Activated naive CD4-positive, alpha-beta T cell treated with anti-CD3 and anti-CD28 coated beads, Interleukin-2, amount 10 ng/mL, durations not matched to agents 7 days and 5 days (primary cell): ENCODE measurements at regions not wholly inside any gene's neighbourhood (a gene's known extent, or its start where the extent isn't known, plus 50 kb on each side); places are given as distances from the start of the nearest gene placed in this dataset.
"Not testable (repeated sequence)": the region's sequence is repeated elsewhere in the genome, so short reads cannot be mapped to it uniquely, and the experiment has no call there.

Experiments used
- CTCF ChIA-PET: fragments of 350-600 bp; sonication (Branson Sonifier 250); formaldehyde crosslinking; loops from one replicate; lab custom pipeline; 2021; ENCODE audit warnings: antibody characterized with exemption; lab: Charles Lee
- DNase-seq: peaks from one replicate; pipeline ENCODE4 v3.0.0-alpha.2; 2020
- H3K27ac Mint-ChIP-seq: one replicate; pipeline ENCODE4 v1.8.0; 2021; ENCODE audit warnings: mild to moderate bottlenecking, moderate library complexity, mixed read lengths
- H3K27me3 Mint-ChIP-seq: one replicate; pipeline ENCODE4 v1.8.0; 2021; ENCODE audit warnings: mild to moderate bottlenecking, mixed read lengths
- H3K36me3 Mint-ChIP-seq: one replicate; pipeline ENCODE4 v1.8.0; 2021; ENCODE audit warnings: mixed read lengths
- H3K4me1 Mint-ChIP-seq: one replicate; pipeline ENCODE4 v1.8.0; 2021; ENCODE audit warnings: mixed read lengths
- H3K4me3 Mint-ChIP-seq: one replicate; pipeline ENCODE4 v1.8.0; 2021; ENCODE audit warnings: mild to moderate bottlenecking, moderate library complexity, mixed read lengths
- H3K9me3 Mint-ChIP-seq: one replicate; pipeline ENCODE4 v1.8.0; 2021; ENCODE audit warnings: mixed read lengths

DNA sequence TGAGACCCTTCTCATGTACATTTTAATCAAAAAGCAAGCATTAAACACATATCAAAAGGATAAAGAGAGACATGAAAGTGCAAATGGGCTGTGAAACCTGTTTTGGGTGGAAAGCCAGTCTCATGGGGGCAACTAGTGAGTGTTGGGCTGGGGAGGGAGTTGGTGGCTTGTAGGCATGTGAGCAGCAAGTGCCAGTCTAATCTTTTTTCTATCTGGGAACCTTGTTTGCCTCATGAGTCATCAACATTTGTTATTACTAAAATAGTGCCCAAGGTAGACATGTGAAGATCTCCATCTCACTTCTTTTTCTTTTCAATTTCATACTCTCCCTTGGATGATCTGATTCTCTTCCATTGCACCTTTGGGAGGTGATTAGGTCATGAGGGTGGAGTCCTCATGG lies 613.9 kb upstream of the GYPC start:
- H3K36me3 Mint-ChIP-seq: no peaks in the 10 kb centered on the region
- H3K4me1 Mint-ChIP-seq: no peaks in the 10 kb centered on the region
- no peak overlapping the region for H3K27ac Mint-ChIP-seq
- CTCF ChIA-PET: no interaction called here
- H3K27me3 Mint-ChIP-seq: no peaks in the 10 kb centered on the region
- no peak overlapping the region for H3K4me3 Mint-ChIP-seq
- no peaks in the 10 kb centered on the region for H3K9me3 Mint-ChIP-seq
- no peak for DNase-seq

DNA sequence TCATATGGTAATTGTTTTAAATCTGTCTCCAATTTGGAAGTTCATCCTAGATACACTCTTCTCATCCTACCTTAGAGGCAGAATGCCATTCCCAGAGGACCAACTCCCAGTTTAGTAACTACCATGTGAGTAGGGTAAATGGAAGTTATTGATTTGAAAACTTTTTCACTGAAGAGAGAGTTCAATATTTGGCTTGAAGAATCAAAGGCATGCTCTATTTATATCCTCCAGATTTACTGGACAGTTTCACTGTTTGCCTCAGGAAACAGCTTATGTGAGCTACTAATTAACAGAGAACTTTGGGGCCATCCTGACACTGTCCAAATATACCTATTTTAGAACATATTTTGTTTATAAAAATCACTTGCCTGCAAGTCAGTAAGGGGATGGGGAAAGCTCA lies 607.2 kb upstream of the GYPC start:
- Mint-ChIP-seq H3K36me3 (no peaks in the 10 kb centered on the region), H3K4me3 (no peak overlapping the region), H3K27me3 (no peaks in the 10 kb centered on the region), H3K27ac (no peak overlapping the region), H3K4me1 (no peaks in the 10 kb centered on the region), H3K9me3 (peaks cover 3% of the 10 kb centered on the region)
- DNase-seq: no peak
- CTCF ChIA-PET: no interaction called here

DNA sequence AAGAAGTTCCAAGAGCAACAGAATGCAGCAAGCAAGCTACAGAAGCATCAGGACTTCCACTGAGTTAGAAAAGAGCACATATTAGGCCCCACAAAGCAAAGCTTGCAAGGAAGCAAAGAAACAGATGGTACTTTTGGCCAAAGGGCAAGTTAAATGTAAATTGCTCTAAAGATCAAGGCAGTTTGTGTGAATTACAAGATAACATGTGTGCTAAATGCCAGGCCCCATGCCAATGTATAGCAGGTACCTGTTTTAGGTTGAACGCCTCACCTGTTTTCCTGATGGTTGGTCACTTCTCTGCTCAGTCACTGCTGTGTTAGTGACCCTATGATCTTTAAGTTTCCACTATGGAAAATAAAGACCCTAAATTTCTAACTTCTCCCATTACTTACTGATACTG lies 606.5 kb upstream of the GYPC start:
- H3K9me3 Mint-ChIP-seq: peaks cover 3% of the 10 kb centered on the region
- no peaks in the 10 kb centered on the region for H3K36me3 Mint-ChIP-seq
- H3K27ac Mint-ChIP-seq: no peak overlapping the region
- CTCF ChIA-PET: no interaction called here
- H3K27me3 Mint-ChIP-seq: no peaks in the 10 kb centered on the region
- H3K4me3 Mint-ChIP-seq: no peak overlapping the region
- H3K4me1 Mint-ChIP-seq: no peaks in the 10 kb centered on the region
- no peak for DNase-seq

DNA sequence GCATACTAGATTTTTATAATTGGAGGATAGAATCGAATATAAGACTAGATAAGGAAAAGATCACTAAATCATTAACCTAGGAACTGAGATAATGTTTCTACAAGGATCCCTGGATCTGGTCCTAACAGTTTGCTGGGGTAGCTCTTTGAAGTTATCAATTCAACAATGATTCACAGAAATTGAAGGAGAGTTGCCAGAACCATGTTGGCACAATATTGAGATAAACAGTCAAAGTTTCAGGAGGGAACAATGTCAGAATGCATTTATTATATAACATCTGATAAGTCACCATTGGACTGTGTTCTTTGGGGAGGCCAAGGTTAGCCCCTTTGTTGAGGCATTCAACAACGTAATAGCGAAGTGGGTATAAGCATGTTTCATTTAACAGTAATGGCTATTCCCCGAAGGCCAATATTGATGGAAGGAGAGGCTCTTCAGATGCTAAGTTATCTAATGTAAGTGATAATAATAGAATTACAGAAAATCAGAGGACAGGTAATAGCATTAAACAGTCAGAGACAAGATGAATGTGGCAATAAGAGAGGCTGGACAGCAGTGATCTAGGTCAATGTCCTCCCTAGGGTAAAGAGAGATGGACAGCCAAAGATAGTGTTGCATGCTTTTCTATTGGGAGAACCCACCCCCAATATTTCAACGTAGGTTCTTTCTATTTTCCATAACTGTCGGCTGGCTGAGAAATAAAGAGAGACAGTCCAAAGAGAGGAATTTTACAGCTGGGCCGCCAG lies 604.8 kb upstream of the GYPC start:
- no peak overlapping the region for H3K4me3 Mint-ChIP-seq
- H3K9me3 Mint-ChIP-seq: peaks cover 3% of the 10 kb centered on the region
- DNase-seq: no peak
- H3K27me3 Mint-ChIP-seq: no peaks in the 10 kb centered on the region
- CTCF ChIA-PET: no interaction called here
- H3K27ac Mint-ChIP-seq: no peak overlapping the region
- no peaks in the 10 kb centered on the region for H3K4me1 Mint-ChIP-seq
- no peaks in the 10 kb centered on the region for H3K36me3 Mint-ChIP-seq

DNA sequence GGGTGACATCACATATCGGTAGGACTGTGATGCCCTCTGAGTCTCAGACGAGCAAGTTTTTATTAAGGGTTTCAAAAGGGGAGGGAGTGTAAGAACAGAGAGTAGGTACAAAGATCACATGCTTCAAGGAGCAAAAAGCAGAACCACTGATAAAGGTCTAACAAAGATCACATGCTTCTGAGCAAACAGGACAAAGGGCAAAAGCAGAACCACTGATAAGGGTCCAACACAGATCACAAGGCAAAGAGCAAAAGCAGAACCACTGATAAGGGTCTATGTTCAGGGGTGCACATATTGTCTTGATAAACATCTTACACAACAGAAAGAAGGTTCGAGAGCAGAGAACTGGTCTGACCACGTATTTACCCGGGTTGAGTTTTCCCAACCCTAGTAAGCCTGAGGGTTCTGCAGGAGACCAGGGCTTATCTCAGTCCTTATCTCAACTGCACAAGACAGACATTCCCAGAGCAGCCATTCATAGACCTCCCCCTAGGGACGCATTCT lies 604.2 kb upstream of the GYPC start:
- DNase-seq, H3K27ac Mint-ChIP-seq, CTCF ChIA-PET, H3K9me3 Mint-ChIP-seq, H3K27me3 Mint-ChIP-seq, H3K4me3 Mint-ChIP-seq, H3K36me3 Mint-ChIP-seq, H3K4me1 Mint-ChIP-seq: not testable (repeated sequence)

- no peaks in the 10 kb centered on the region for H3K27me3 Mint-ChIP-seq
- H3K27ac Mint-ChIP-seq: no peak overlapping the region
- no peaks in the 10 kb centered on the region for H3K4me1 Mint-ChIP-seq
- no peak for DNase-seq
- no peak overlapping the region for H3K4me3 Mint-ChIP-seq
- peaks cover 30% of the 10 kb centered on the region for H3K9me3 Mint-ChIP-seq
- CTCF ChIA-PET: no interaction called here
- H3K36me3 Mint-ChIP-seq: no peaks in the 10 kb centered on the region
Observed at GRCh38 chr2:126059379-126059778, 596.6 kb upstream of the GYPC start.

- no peak overlapping the region for H3K4me3 Mint-ChIP-seq
- CTCF ChIA-PET: interaction anchor here (1.3 kb wide), 1 partner anchor 11 kb away, joined by 3 read pairs; no protein-coding TSS in a partner anchor
- H3K36me3 Mint-ChIP-seq: no peaks in the 10 kb centered on the region
- no peak overlapping the region for H3K27ac Mint-ChIP-seq
- no peaks in the 10 kb centered on the region for H3K4me1 Mint-ChIP-seq
- H3K9me3 Mint-ChIP-seq: no peaks in the 10 kb centered on the region
- H3K27me3 Mint-ChIP-seq: no peaks in the 10 kb centered on the region
- DNase-seq: no peak
Observed at GRCh38 chr2:126085011-126085795, 570.8 kb upstream of the GYPC start.

DNA sequence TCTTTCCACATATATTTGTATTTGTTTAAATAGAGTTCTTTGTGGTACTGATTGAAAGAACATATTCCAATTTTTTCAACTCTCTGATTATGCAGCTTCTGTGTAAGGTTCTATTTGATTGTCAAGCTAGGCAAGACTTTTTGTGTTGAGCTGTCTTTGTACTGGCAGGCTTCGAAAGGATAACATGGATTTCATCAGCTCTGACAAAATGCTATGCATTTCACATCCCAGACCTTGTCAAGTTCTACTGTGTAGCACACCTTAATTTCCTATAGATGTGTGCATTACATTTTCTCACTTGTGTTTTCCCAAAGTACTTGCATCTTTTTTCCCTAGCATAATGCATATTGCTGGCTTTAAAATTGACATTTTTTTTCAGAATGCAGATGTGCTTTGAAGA lies 555.0 kb upstream of the GYPC start:
- DNase-seq: no peak
- H3K4me1 Mint-ChIP-seq: no peaks in the 10 kb centered on the region
- H3K36me3 Mint-ChIP-seq: no peaks in the 10 kb centered on the region
- CTCF ChIA-PET: no interaction called here
- peaks cover 2% of the 10 kb centered on the region for H3K9me3 Mint-ChIP-seq
- no peak overlapping the region for H3K27ac Mint-ChIP-seq
- no peak overlapping the region for H3K4me3 Mint-ChIP-seq
- H3K27me3 Mint-ChIP-seq: no peaks in the 10 kb centered on the region

DNA sequence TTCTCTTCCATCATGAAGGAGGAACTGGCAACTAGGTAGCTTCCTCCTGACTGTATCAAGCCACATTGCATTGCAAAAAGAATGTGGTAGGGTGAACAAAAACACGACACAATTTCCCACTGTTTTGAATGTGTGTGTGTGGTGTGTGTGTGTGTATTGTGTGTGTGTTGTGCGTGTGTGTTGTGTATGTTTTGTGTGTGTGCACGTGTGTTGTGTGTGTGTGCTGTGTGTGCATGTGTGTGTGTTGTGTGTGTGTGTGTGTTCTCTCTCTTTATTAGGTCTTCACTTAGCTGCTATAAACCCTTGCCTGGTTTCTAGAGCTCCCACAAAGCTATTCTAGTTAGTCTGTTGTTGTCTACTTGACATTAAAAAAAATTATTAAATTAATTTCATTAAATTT lies 550.0 kb upstream of the GYPC start:
- no peaks in the 10 kb centered on the region for H3K36me3 Mint-ChIP-seq
- CTCF ChIA-PET: no interaction called here
- H3K4me1 Mint-ChIP-seq: no peaks in the 10 kb centered on the region
- no peak overlapping the region for H3K27ac Mint-ChIP-seq
- no peak overlapping the region for H3K4me3 Mint-ChIP-seq
- peaks cover 2% of the 10 kb centered on the region for H3K9me3 Mint-ChIP-seq
- no peaks in the 10 kb centered on the region for H3K27me3 Mint-ChIP-seq
- DNase-seq: no peak

DNA sequence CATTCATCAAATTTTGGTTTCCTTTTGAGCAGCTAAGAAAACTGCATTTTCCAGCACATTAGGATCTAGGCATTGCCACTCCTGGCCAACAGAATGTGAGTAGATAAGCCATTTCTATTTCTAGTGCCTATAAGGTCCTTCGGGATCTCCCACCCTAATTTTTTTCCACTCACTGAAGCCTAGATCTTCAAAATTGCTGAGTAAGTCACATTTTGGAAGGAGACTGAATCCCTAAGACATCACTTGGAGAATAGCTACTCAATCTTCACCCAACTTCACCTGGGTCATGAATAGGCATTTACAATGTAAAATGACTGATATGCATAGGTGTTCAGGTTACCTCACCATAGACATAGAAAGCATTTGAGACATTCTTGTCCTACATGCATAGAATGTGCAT lies 548.1 kb upstream of the GYPC start:
- CTCF ChIA-PET: no interaction called here

GRCh38 chr2:126115975-126116374 lies 540.0 kb upstream of the GYPC start:
- CTCF ChIA-PET: no interaction called here
- Mint-ChIP-seq H3K9me3 (no peaks in the 10 kb centered on the region), H3K4me3 (no peak overlapping the region), H3K4me1 (no peaks in the 10 kb centered on the region), H3K27me3 (no peaks in the 10 kb centered on the region), H3K36me3 (no peaks in the 10 kb centered on the region), H3K27ac (no peak overlapping the region)
- DNase-seq: no peak

More for the DNA sequence above, 548.1 kb upstream of the GYPC start:
- Mint-ChIP-seq H3K27ac (no peak overlapping the region), H3K27me3 (no peaks in the 10 kb centered on the region), H3K36me3 (no peaks in the 10 kb centered on the region), H3K9me3 (no peaks in the 10 kb centered on the region), H3K4me1 (no peaks in the 10 kb centered on the region), H3K4me3 (no peak overlapping the region)
- no peak for DNase-seq

GRCh38 chr2:126117886-126118285 lies 538.1 kb upstream of the GYPC start:
- DNase-seq: no peak
- Mint-ChIP-seq H3K4me1 (no peaks in the 10 kb centered on the region), H3K27ac (no peak overlapping the region), H3K36me3 (no peaks in the 10 kb centered on the region), H3K27me3 (no peaks in the 10 kb centered on the region), H3K9me3 (no peaks in the 10 kb centered on the region), H3K4me3 (no peak overlapping the region)
- CTCF ChIA-PET: no interaction called here

GRCh38 chr2:126145752-126146151 lies 510.2 kb upstream of the GYPC start:
- no peaks in the 10 kb centered on the region for H3K36me3 Mint-ChIP-seq
- H3K4me1 Mint-ChIP-seq: no peaks in the 10 kb centered on the region
- no peak overlapping the region for H3K27ac Mint-ChIP-seq
- DNase-seq: no peak
- no peaks in the 10 kb centered on the region for H3K27me3 Mint-ChIP-seq
- peaks cover under 1% of the 10 kb centered on the region for H3K9me3 Mint-ChIP-seq
- no peak overlapping the region for H3K4me3 Mint-ChIP-seq
- CTCF ChIA-PET: no interaction called here

- Mint-ChIP-seq H3K4me3 (no peak overlapping the region), H3K27me3 (no peaks in the 10 kb centered on the region), H3K4me1 (no peaks in the 10 kb centered on the region), H3K36me3 (no peaks in the 10 kb centered on the region), H3K27ac (no peak overlapping the region), H3K9me3 (no peaks in the 10 kb centered on the region)
- DNase-seq: no peak
- CTCF ChIA-PET: no interaction called here
Observed at GRCh38 chr2:126154256-126154785, 501.6 kb upstream of the GYPC start.

DNA sequence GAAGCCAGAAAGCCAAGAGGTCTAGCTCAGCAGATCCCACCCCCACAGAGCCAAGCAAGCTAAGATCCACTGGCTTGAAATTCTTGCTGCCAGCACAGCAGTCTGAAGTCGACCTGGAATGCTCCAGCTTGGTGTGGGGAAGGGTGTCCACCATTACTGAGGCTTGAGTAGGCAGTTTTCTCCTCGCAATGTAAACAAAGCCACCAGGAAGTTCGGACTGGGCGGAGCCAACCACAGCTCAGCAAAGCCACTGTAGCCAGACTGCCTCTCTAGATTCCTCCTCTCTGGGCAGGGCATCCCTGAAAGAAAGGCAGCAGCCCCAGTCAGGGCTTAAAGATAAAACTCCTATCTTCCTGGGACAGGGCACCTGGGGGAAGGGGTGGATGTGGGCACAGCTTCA lies 495.0 kb upstream of the GYPC start:
- H3K36me3 Mint-ChIP-seq, H3K4me1 Mint-ChIP-seq, H3K9me3 Mint-ChIP-seq, DNase-seq, CTCF ChIA-PET, H3K27ac Mint-ChIP-seq, H3K4me3 Mint-ChIP-seq, H3K27me3 Mint-ChIP-seq: not testable (repeated sequence)
